Naive thymus-derived CD4-positive, alpha-beta T cell (primary cell): ENCODE measurements at regions not wholly inside any gene's neighbourhood (a gene's known extent, or its start where the extent isn't known, plus 50 kb on each side); places are given as distances from the start of the nearest gene placed in this dataset.

Experiments used
- ATAC-seq: fragments of 150-1000 bp; cut with Tn5 transposase; 2 replicates; pipeline ENCODE4 v1.10.0; 2021; ENCODE audit warnings: mild to moderate bottlenecking, moderate library complexity
- CTCF ChIA-PET: fragments of 350-600 bp; sonication (Branson Sonifier 250); formaldehyde crosslinking; loops from one replicate; lab custom pipeline; 2021; ENCODE audit warnings: antibody characterized with exemption; lab: Charles Lee
- POLR2A ChIA-PET: fragments of 350-600 bp; sonication (Branson Sonifier 250); formaldehyde crosslinking; loops from one replicate; lab custom pipeline; 2021; ENCODE audit warnings: antibody characterized with exemption, inconsistent platforms; lab: Charles Lee
- DNase-seq, 9 donors: peaks; one replicate each; pipeline versions ENCODE4 v3.0.0 to v3.0.0-alpha.2; 2020 to 2022; ENCODE audit warnings: mixed read lengths in 1 of 9
- H3K27ac ChIP-seq: one replicate; pipeline ENCODE4 v1.7.0; 2013; ENCODE audit warnings: mild to moderate bottlenecking, low read depth, low read length, moderate library complexity
- H3K27me3 ChIP-seq, 2 donors: one replicate each; pipeline ENCODE4 v1.7.0; 2013; ENCODE audit warnings: low read length in 2 of 2, mild to moderate bottlenecking in 2 of 2, moderate library complexity in 2 of 2; ENCODE audit not compliant: control insufficient read depth in 2 of 2, insufficient read depth in 2 of 2
- H3K36me3 ChIP-seq, 3 experiments: 1 replicate in 2 of 3; 2 replicates in 1 of 3; pipeline ENCODE4 v1.7.0; 2013; ENCODE audit warnings: low read length in 3 of 3, mild to moderate bottlenecking in 3 of 3, moderate library complexity in 1 of 3; ENCODE audit not compliant: insufficient read depth in 3 of 3, control insufficient read depth in 2 of 3
- H3K4me1 ChIP-seq, 2 donors: one replicate each; pipeline ENCODE4 v1.7.0; 2013; ENCODE audit warnings: low read length in 2 of 2, mild to moderate bottlenecking in 2 of 2, moderate library complexity in 1 of 2; ENCODE audit not compliant: control insufficient read depth in 2 of 2, insufficient read depth in 2 of 2
- H3K4me3 ChIP-seq: 2 replicates; pipeline ENCODE4 v1.7.0; 2013; ENCODE audit warnings: mild to moderate bottlenecking, low read length
- H3K9me3 ChIP-seq, 3 experiments: 1 replicate in 2 of 3; 2 replicates in 1 of 3; pipeline ENCODE4 v1.7.0; 2013; ENCODE audit warnings: low read length in 3 of 3; ENCODE audit not compliant: control insufficient read depth in 2 of 3
- H3K27ac Mint-ChIP-seq, 9 donors: one replicate each; pipeline ENCODE4 v1.8.0; 2020 to 2022; ENCODE audit warnings: mixed read lengths in 9 of 9, mild to moderate bottlenecking in 8 of 9, moderate library complexity in 5 of 9, inconsistent platforms in 2 of 9
- H3K27me3 Mint-ChIP-seq, 5 donors: one replicate each; pipeline ENCODE4 v1.8.0; 2021 to 2022; ENCODE audit warnings: mixed read lengths in 5 of 5, mild to moderate bottlenecking in 1 of 5
- H3K36me3 Mint-ChIP-seq, 5 donors: one replicate each; pipeline ENCODE4 v1.8.0; 2020 to 2022; ENCODE audit warnings: mixed read lengths in 5 of 5, mild to moderate bottlenecking in 3 of 5, inconsistent platforms in 1 of 5
- H3K4me1 Mint-ChIP-seq, 7 donors: one replicate each; pipeline ENCODE4 v1.8.0; 2020 to 2022; ENCODE audit warnings: mixed read lengths in 7 of 7, mild to moderate bottlenecking in 3 of 7, inconsistent platforms in 1 of 7
- H3K4me3 Mint-ChIP-seq, 10 donors: one replicate each; pipeline ENCODE4 v1.8.0; 2020 to 2022; ENCODE audit warnings: mild to moderate bottlenecking in 10 of 10, mixed read lengths in 10 of 10, moderate library complexity in 6 of 10, inconsistent platforms in 2 of 10
- H3K9me3 Mint-ChIP-seq, 11 donors: one replicate each; pipeline ENCODE4 v1.8.0; 2020 to 2022; ENCODE audit warnings: mixed read lengths in 11 of 11, mild to moderate bottlenecking in 4 of 11, inconsistent platforms in 1 of 11, moderate library complexity in 1 of 11
- intact Hi-C, 2 donors: fragments of 100-400 bp; cut with micrococcal nuclease; formaldehyde crosslinking; loops; one replicate each; pipeline ENCODE4 v1.15.1; 2023

GRCh38 chr6:122859676-122860075 lies 70.6 kb downstream of the SMPDL3A start:
- intact Hi-C loops = loop anchor here in 1 of 2 donors (10.0 kb wide), 1 partner anchor 855 kb away; no protein-coding TSS in a partner anchor
- DNase-seq (no peak), ATAC-seq (no peak)
- no peaks in the 10 kb centered on the region for H3K27me3 ChIP-seq
- no peaks in the 10 kb centered on the region for H3K4me1 Mint-ChIP-seq
- H3K36me3 Mint-ChIP-seq = no peaks in the 10 kb centered on the region
- peaks cover 0 to 20% (median 4%) of the 10 kb centered on the region in 5 donors for H3K27me3 Mint-ChIP-seq
- peaks cover 0 to 3% (median 0%) of the 10 kb centered on the region in 11 donors for H3K9me3 Mint-ChIP-seq
- H3K27ac Mint-ChIP-seq = no peak overlapping the region
- POLR2A ChIA-PET = no interaction called here
- no peak overlapping the region for H3K4me3 ChIP-seq
- H3K9me3 ChIP-seq = no peaks in the 10 kb centered on the region
- H3K36me3 ChIP-seq = no peaks in the 10 kb centered on the region
- H3K4me1 ChIP-seq = no peaks in the 10 kb centered on the region
- H3K4me3 Mint-ChIP-seq = no peak overlapping the region
- H3K27ac ChIP-seq = no peak overlapping the region
- CTCF ChIA-PET = no interaction called here

DNA sequence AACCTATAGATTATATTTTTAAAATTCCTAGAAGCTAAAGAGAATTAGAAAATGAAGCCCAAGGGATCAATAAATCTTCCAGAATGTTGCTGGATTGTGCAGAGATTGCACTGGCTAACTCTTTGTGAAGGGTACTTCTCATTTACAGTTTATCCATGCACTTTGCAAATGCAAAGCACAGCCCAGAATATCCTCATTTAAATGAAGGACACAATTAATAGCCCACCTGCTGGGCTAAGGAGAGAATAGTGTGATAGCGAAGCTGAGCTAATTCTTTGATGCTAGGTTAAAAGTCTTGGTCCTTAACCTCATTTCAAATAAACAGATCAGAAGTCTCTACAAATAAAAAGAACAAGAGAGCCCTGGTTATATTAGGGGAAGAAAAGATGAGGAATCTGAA lies 72.5 kb downstream of the SMPDL3A start:
- H3K4me3 Mint-ChIP-seq = no peak overlapping the region
- peaks cover 0 to 2% (median 0%) of the 10 kb centered on the region in 11 donors for H3K9me3 Mint-ChIP-seq
- intact Hi-C loops = loop anchor here in 1 of 2 donors (10.0 kb wide), 1 partner anchor 853 kb away; no protein-coding TSS in a partner anchor
- Histone ChIP-seq H3K36me3 (no peaks in the 10 kb centered on the region), H3K9me3 (no peaks in the 10 kb centered on the region), H3K4me3 (no peak overlapping the region), H3K27me3 (no peaks in the 10 kb centered on the region), H3K4me1 (no peaks in the 10 kb centered on the region), H3K27ac (no peak overlapping the region)
- peaks cover 0 to 9% (median 6%) of the 10 kb centered on the region in 5 donors for H3K27me3 Mint-ChIP-seq
- H3K27ac Mint-ChIP-seq = no peak overlapping the region
- ChIA-PET POLR2A (no interaction called here), CTCF (no interaction called here)
- no peaks in the 10 kb centered on the region for H3K36me3 Mint-ChIP-seq
- H3K4me1 Mint-ChIP-seq = no peaks in the 10 kb centered on the region
- ATAC-seq (no peak), DNase-seq (no peak)

- H3K27ac ChIP-seq = no peak overlapping the region
- DNase-seq (no peak), ATAC-seq (no peak)
- H3K4me1 Mint-ChIP-seq = no peaks in the 10 kb centered on the region
- no peaks in the 10 kb centered on the region for H3K36me3 ChIP-seq
- no peak overlapping the region for H3K4me3 ChIP-seq
- no peaks in the 10 kb centered on the region for H3K4me1 ChIP-seq
- peaks cover 0 to 8% (median 4%) of the 10 kb centered on the region in 5 donors for H3K27me3 Mint-ChIP-seq
- ChIA-PET CTCF (no interaction called here), POLR2A (no interaction called here)
- peaks cover 0 to 2% of the 10 kb centered on the region in 2 donors for H3K27me3 ChIP-seq
- H3K9me3 Mint-ChIP-seq = no peaks in the 10 kb centered on the region
- no peaks in the 10 kb centered on the region for H3K36me3 Mint-ChIP-seq
- no peak overlapping the region for H3K27ac Mint-ChIP-seq
- intact Hi-C loops = loop anchor here in 1 of 2 donors (10.0 kb wide), 1 partner anchor 847 kb away; no protein-coding TSS in a partner anchor
- H3K9me3 ChIP-seq = no peaks in the 10 kb centered on the region
- H3K4me3 Mint-ChIP-seq = no peak overlapping the region
Observed at GRCh38 chr6:122868137-122868536, 79.1 kb downstream of the SMPDL3A start.

GRCh38 chr6:122869437-122870024 lies 80.5 kb downstream of the SMPDL3A start:
- Histone ChIP-seq H3K27ac (no peak overlapping the region), H3K36me3 (no peaks in the 10 kb centered on the region), H3K4me1 (no peaks in the 10 kb centered on the region), H3K27me3 (peaks cover 0 to 2% of the 10 kb centered on the region in 2 donors), H3K9me3 (no peaks in the 10 kb centered on the region), H3K4me3 (no peak overlapping the region)
- Mint-ChIP-seq H3K4me1 (no peaks in the 10 kb centered on the region), H3K27me3 (peaks cover 2 to 15% (median 6%) of the 10 kb centered on the region in 5 donors), H3K4me3 (no peak overlapping the region), H3K9me3 (no peaks in the 10 kb centered on the region), H3K27ac (no peak overlapping the region), H3K36me3 (no peaks in the 10 kb centered on the region)
- POLR2A ChIA-PET = no interaction called here
- DNase-seq (no peak), ATAC-seq (no peak)
- CTCF ChIA-PET = no interaction called here
- intact Hi-C loops = loop anchor here in 1 of 2 donors (1.0 to 10.0 kb wide), 2 partner anchors 448 to 845 kb away; no protein-coding TSS in a partner anchor

GRCh38 chr6:122871079-122871478 lies 82.0 kb downstream of the SMPDL3A start:
- Mint-ChIP-seq H3K27ac (no peak overlapping the region), H3K4me3 (no peak overlapping the region), H3K9me3 (no peaks in the 10 kb centered on the region), H3K27me3 (peaks cover 2 to 19% (median 5%) of the 10 kb centered on the region in 5 donors), H3K36me3 (no peaks in the 10 kb centered on the region), H3K4me1 (no peaks in the 10 kb centered on the region)
- peaks cover 0 to 2% of the 10 kb centered on the region in 2 donors for H3K27me3 ChIP-seq
- H3K27ac ChIP-seq = no peak overlapping the region
- intact Hi-C loops = no loop called here
- no peak for DNase-seq
- H3K4me3 ChIP-seq = no peak overlapping the region
- no peaks in the 10 kb centered on the region for H3K36me3 ChIP-seq
- ChIA-PET POLR2A (no interaction called here), CTCF (no interaction called here)
- H3K4me1 ChIP-seq = no peaks in the 10 kb centered on the region
- ATAC-seq = no peak
- H3K9me3 ChIP-seq = no peaks in the 10 kb centered on the region

GRCh38 chr6:122872311-122872710 lies 83.3 kb downstream of the SMPDL3A start:
- ATAC-seq = no peak
- H3K36me3 ChIP-seq = no peaks in the 10 kb centered on the region
- no peak overlapping the region for H3K27ac ChIP-seq
- Mint-ChIP-seq H3K27ac (no peak overlapping the region), H3K4me1 (no peaks in the 10 kb centered on the region), H3K36me3 (no peaks in the 10 kb centered on the region), H3K4me3 (no peak overlapping the region), H3K9me3 (peaks cover 0 to 1% (median 0%) of the 10 kb centered on the region in 11 donors), H3K27me3 (peaks cover 2 to 19% (median 5%) of the 10 kb centered on the region in 5 donors)
- no peak overlapping the region for H3K4me3 ChIP-seq
- H3K9me3 ChIP-seq = no peaks in the 10 kb centered on the region
- POLR2A ChIA-PET = no interaction called here
- CTCF ChIA-PET = no interaction called here
- intact Hi-C loops = no loop called here
- peaks cover 0 to 2% of the 10 kb centered on the region in 2 donors for H3K27me3 ChIP-seq
- DNase-seq = no peak
- H3K4me1 ChIP-seq = no peaks in the 10 kb centered on the region

GRCh38 chr6:122877302-122877701 lies 88.2 kb downstream of the SMPDL3A start:
- H3K4me3 ChIP-seq = no peak overlapping the region
- no peaks in the 10 kb centered on the region for H3K36me3 Mint-ChIP-seq
- CTCF ChIA-PET = no interaction called here

More at GRCh38 chr6:122877302-122877701, 88.2 kb downstream of the SMPDL3A start:
- Mint-ChIP-seq H3K27me3 (peaks cover 0 to 11% (median 4%) of the 10 kb centered on the region in 5 donors), H3K9me3 (peaks cover 0 to 11% (median 2%) of the 10 kb centered on the region in 11 donors), H3K4me3 (no peak overlapping the region), H3K27ac (no peak overlapping the region), H3K4me1 (no peaks in the 10 kb centered on the region)
- DNase-seq = no peak
- Histone ChIP-seq H3K36me3 (no peaks in the 10 kb centered on the region), H3K27ac (no peak overlapping the region), H3K9me3 (no peaks in the 10 kb centered on the region), H3K4me1 (no peaks in the 10 kb centered on the region), H3K27me3 (no peaks in the 10 kb centered on the region)
- intact Hi-C loops = no loop called here
- ATAC-seq = no peak
- POLR2A ChIA-PET = no interaction called here
